ENCODE measurements at regions not wholly inside any gene's neighbourhood (a gene's known extent, or its start where the extent isn't known, plus 50 kb on each side); places are given as distances from the start of the nearest gene placed in this dataset.

- H4K91ac ChIP-seq (ENCODE audit: low read depth, low read length, poor library complexity): no peak overlapping the region
- no peaks in the 10 kb centered on the region for H3K27me3 ChIP-seq (ENCODE audit: control insufficient read depth in 3 of 3, insufficient read depth in 3 of 3, low read depth in 1 of 3, low read length in 3 of 3)
- H3K27ac ChIP-seq (replicated peaks; ENCODE audit: low read length): no peak overlapping the region
- H2BK15ac ChIP-seq (ENCODE audit: low read length): no peak overlapping the region
- no peak overlapping the region for H3K14ac ChIP-seq (ENCODE audit: low read length)
- no peak overlapping the region for H3K9ac ChIP-seq (ENCODE audit: low read depth, low read length, poor library complexity)
- H3K9me3 ChIP-seq (replicated peaks in 1 of 2; ENCODE audit: control insufficient read depth in 2 of 2, insufficient read depth in 1 of 2, low read depth in 1 of 2, low read length in 2 of 2): no peaks in the 10 kb centered on the region
- H2BK120ac ChIP-seq (ENCODE audit: low read depth, low read length): no peak overlapping the region
- H3K4me3 ChIP-seq (ENCODE audit: low read length in 2 of 2): no peak overlapping the region
- no peak overlapping the region for H3K4ac ChIP-seq (ENCODE audit: low read length)
- no peak overlapping the region for H2AFZ ChIP-seq (ENCODE audit: low read length)
- H3K4me1 ChIP-seq (ENCODE audit: control insufficient read depth in 2 of 2, insufficient read depth in 1 of 2, low read depth in 1 of 2, low read length in 2 of 2): no peaks in the 10 kb centered on the region
- no peak overlapping the region for H2BK12ac ChIP-seq (ENCODE audit: low read length)
- no peak for DNase-seq (ENCODE audit: low spot score)
- H3K79me1 ChIP-seq (ENCODE audit: low read depth, low read length): no peaks in the 10 kb centered on the region
- no peak overlapping the region for H3K23ac ChIP-seq (ENCODE audit: low read depth, low read length, poor library complexity)
- H4K8ac ChIP-seq (ENCODE audit: low read depth, low read length): no peak overlapping the region
- H3K18ac ChIP-seq (ENCODE audit: low read length): no peak overlapping the region
- no peak overlapping the region for H3K4me2 ChIP-seq (ENCODE audit: insufficient read depth, low read length, poor library complexity, severe bottlenecking)
- no peak overlapping the region for H2BK5ac ChIP-seq (ENCODE audit: low read length)
- no peak overlapping the region for H2AK5ac ChIP-seq (ENCODE audit: low read depth, low read length)
- WGBS, 2 donors (ENCODE audit: extremely low coverage in 2 of 2, insufficient read length in 2 of 2, insufficient replicate concordance in 1 of 2): no CpG with 5 or more reads among the region's 1 CpG
- no peaks in the 10 kb centered on the region for H3K36me3 ChIP-seq (replicated peaks in 1 of 2; ENCODE audit: control insufficient read depth in 2 of 2, insufficient read depth in 2 of 2, low read length in 2 of 2)
Measured at GRCh38 chr15:97567411-97567810, 393.1 kb upstream of the ARRDC4 start.

GRCh38 chr15:97576929-97577645, 383.4 kb upstream of the ARRDC4 start:
- Histone ChIP-seq H3K9me3 (replicated peaks in 1 of 2; ENCODE audit: control insufficient read depth in 2 of 2, insufficient read depth in 1 of 2, low read depth in 1 of 2, low read length in 2 of 2) (no peaks in the 10 kb centered on the region), H3K4me2 (ENCODE audit: insufficient read depth, low read length, poor library complexity, severe bottlenecking) (no peak overlapping the region), H3K4ac (ENCODE audit: low read length) (no peak overlapping the region), H4K91ac (ENCODE audit: low read depth, low read length, poor library complexity) (no peak overlapping the region), H3K4me3 (ENCODE audit: low read length in 2 of 2) (no peak overlapping the region), H2BK15ac (ENCODE audit: low read length) (no peak overlapping the region), H2BK12ac (ENCODE audit: low read length) (no peak overlapping the region), H4K8ac (ENCODE audit: low read depth, low read length) (no peak overlapping the region), H3K27ac (replicated peaks; ENCODE audit: low read length) (no peak overlapping the region), H3K14ac (ENCODE audit: low read length) (no peak overlapping the region), H2AK5ac (ENCODE audit: low read depth, low read length) (no peak overlapping the region), H3K79me1 (ENCODE audit: low read depth, low read length) (no peaks in the 10 kb centered on the region), H2AFZ (ENCODE audit: low read length) (no peak overlapping the region), H2BK5ac (ENCODE audit: low read length) (no peak overlapping the region), H3K23ac (ENCODE audit: low read depth, low read length, poor library complexity) (no peak overlapping the region), H3K27me3 (ENCODE audit: control insufficient read depth in 3 of 3, insufficient read depth in 3 of 3, low read depth in 1 of 3, low read length in 3 of 3) (no peaks in the 10 kb centered on the region), H3K4me1 (ENCODE audit: control insufficient read depth in 2 of 2, insufficient read depth in 1 of 2, low read depth in 1 of 2, low read length in 2 of 2) (no peaks in the 10 kb centered on the region), H3K9ac (ENCODE audit: low read depth, low read length, poor library complexity) (no peak overlapping the region), H3K18ac (ENCODE audit: low read length) (no peak overlapping the region), H3K36me3 (replicated peaks in 1 of 2; ENCODE audit: control insufficient read depth in 2 of 2, insufficient read depth in 2 of 2, low read length in 2 of 2) (no peaks in the 10 kb centered on the region), H2BK120ac (ENCODE audit: low read depth, low read length) (no peak overlapping the region)
- DNase-seq (ENCODE audit: low spot score): no peak
- no CpG with 5 or more reads among the region's 5 CpGs for WGBS, 2 donors (ENCODE audit: extremely low coverage in 2 of 2, insufficient read length in 2 of 2, insufficient replicate concordance in 1 of 2)

GRCh38 chr15:97585408-97585807, 375.1 kb upstream of the ARRDC4 start:
- no peak overlapping the region for H2BK12ac ChIP-seq (ENCODE audit: low read length)
- H3K36me3 ChIP-seq (replicated peaks in 1 of 2; ENCODE audit: control insufficient read depth in 2 of 2, insufficient read depth in 2 of 2, low read length in 2 of 2): no peaks in the 10 kb centered on the region
- H3K4me1 ChIP-seq (ENCODE audit: control insufficient read depth in 2 of 2, insufficient read depth in 1 of 2, low read depth in 1 of 2, low read length in 2 of 2): no peaks in the 10 kb centered on the region
- no CpG with 5 or more reads among the region's 10 CpGs for WGBS, 2 donors (ENCODE audit: extremely low coverage in 2 of 2, insufficient read length in 2 of 2, insufficient replicate concordance in 1 of 2)
- H3K14ac ChIP-seq (ENCODE audit: low read length): no peak overlapping the region
- no peak overlapping the region for H3K4me3 ChIP-seq (ENCODE audit: low read length in 2 of 2)
- H3K4ac ChIP-seq (ENCODE audit: low read length): no peak overlapping the region
- no peak overlapping the region for H3K27ac ChIP-seq (replicated peaks; ENCODE audit: low read length)
- peak overlapping the region; percentile 41 for H2BK120ac ChIP-seq (ENCODE audit: low read depth, low read length)
- no peaks in the 10 kb centered on the region for H3K27me3 ChIP-seq (ENCODE audit: control insufficient read depth in 3 of 3, insufficient read depth in 3 of 3, low read depth in 1 of 3, low read length in 3 of 3)
- no peak overlapping the region for H3K9ac ChIP-seq (ENCODE audit: low read depth, low read length, poor library complexity)
- no peak overlapping the region for H4K8ac ChIP-seq (ENCODE audit: low read depth, low read length)
- DNase-seq (ENCODE audit: low spot score): no peak
- H2AK5ac ChIP-seq (ENCODE audit: low read depth, low read length): no peak overlapping the region
- peaks cover 2% of the 10 kb centered on the region for H3K79me1 ChIP-seq (ENCODE audit: low read depth, low read length)
- no peak overlapping the region for H3K4me2 ChIP-seq (ENCODE audit: insufficient read depth, low read length, poor library complexity, severe bottlenecking)
- peak overlapping the region; percentile 84 for H3K18ac ChIP-seq (ENCODE audit: low read length)
- H2BK15ac ChIP-seq (ENCODE audit: low read length): peak overlapping the region; percentile 15
- H2AFZ ChIP-seq (ENCODE audit: low read length): no peak overlapping the region
- no peak overlapping the region for H3K23ac ChIP-seq (ENCODE audit: low read depth, low read length, poor library complexity)
- no peak overlapping the region for H4K91ac ChIP-seq (ENCODE audit: low read depth, low read length, poor library complexity)
- no peaks in the 10 kb centered on the region for H3K9me3 ChIP-seq (replicated peaks in 1 of 2; ENCODE audit: control insufficient read depth in 2 of 2, insufficient read depth in 1 of 2, low read depth in 1 of 2, low read length in 2 of 2)
- no peak overlapping the region for H2BK5ac ChIP-seq (ENCODE audit: low read length)

GRCh38 chr15:97592778-97593177, 367.7 kb upstream of the ARRDC4 start:
- no peak overlapping the region for H2BK5ac ChIP-seq (ENCODE audit: low read length)
- no peak overlapping the region for H2BK15ac ChIP-seq (ENCODE audit: low read length)
- no peak overlapping the region for H3K23ac ChIP-seq (ENCODE audit: low read depth, low read length, poor library complexity)
- no peak overlapping the region for H2BK12ac ChIP-seq (ENCODE audit: low read length)
- no peaks in the 10 kb centered on the region for H3K4me1 ChIP-seq (ENCODE audit: control insufficient read depth in 2 of 2, insufficient read depth in 1 of 2, low read depth in 1 of 2, low read length in 2 of 2)
- H3K27me3 ChIP-seq (ENCODE audit: control insufficient read depth in 3 of 3, insufficient read depth in 3 of 3, low read depth in 1 of 3, low read length in 3 of 3): no peaks in the 10 kb centered on the region
- no peak overlapping the region for H2AK5ac ChIP-seq (ENCODE audit: low read depth, low read length)
- no peak overlapping the region for H2AFZ ChIP-seq (ENCODE audit: low read length)
- no peak overlapping the region for H3K27ac ChIP-seq (replicated peaks; ENCODE audit: low read length)
- H3K4ac ChIP-seq (ENCODE audit: low read length): no peak overlapping the region
- H3K4me3 ChIP-seq (ENCODE audit: low read length in 2 of 2): no peak overlapping the region
- H4K91ac ChIP-seq (ENCODE audit: low read depth, low read length, poor library complexity): no peak overlapping the region
- H3K14ac ChIP-seq (ENCODE audit: low read length): no peak overlapping the region
- H4K8ac ChIP-seq (ENCODE audit: low read depth, low read length): no peak overlapping the region
- H3K9me3 ChIP-seq (replicated peaks in 1 of 2; ENCODE audit: control insufficient read depth in 2 of 2, insufficient read depth in 1 of 2, low read depth in 1 of 2, low read length in 2 of 2): no peaks in the 10 kb centered on the region
- H2BK120ac ChIP-seq (ENCODE audit: low read depth, low read length): no peak overlapping the region
- no peak overlapping the region for H3K4me2 ChIP-seq (ENCODE audit: insufficient read depth, low read length, poor library complexity, severe bottlenecking)
- WGBS, 2 donors (ENCODE audit: extremely low coverage in 2 of 2, insufficient read length in 2 of 2, insufficient replicate concordance in 1 of 2): no CpG with 5 or more reads among the region's 4 CpGs
- DNase-seq (ENCODE audit: low spot score): no peak
- no peak overlapping the region for H3K18ac ChIP-seq (ENCODE audit: low read length)
- no peaks in the 10 kb centered on the region for H3K79me1 ChIP-seq (ENCODE audit: low read depth, low read length)
- no peaks in the 10 kb centered on the region for H3K36me3 ChIP-seq (replicated peaks in 1 of 2; ENCODE audit: control insufficient read depth in 2 of 2, insufficient read depth in 2 of 2, low read length in 2 of 2)
- no peak overlapping the region for H3K9ac ChIP-seq (ENCODE audit: low read depth, low read length, poor library complexity)
